HCT116 (cell line): ENCODE measurements at regions not wholly inside any gene's neighbourhood (a gene's known extent, or its start where the extent isn't known, plus 50 kb on each side); places are given as distances from the start of the nearest gene placed in this dataset.

Experiments
- ATAC-seq: fragments of 200-7000 bp; cut with Tn5 transposase; 2 replicates; pipeline ENCODE4 v1.9.1; 2020; ENCODE audit warnings: mild to moderate bottlenecking, moderate library complexity
- BruUV-seq: library from RNA; stranded (reverse); fragments of 400-500 nt; replicated peaks from 2 replicates; lab custom pipeline; 2021; lab: Mats Ljungman, UMichigan
- CTCF ChIA-PET: fragments of 300-600 bp; sonication (Branson Sonifier 250); formaldehyde crosslinking; loops from one replicate; lab custom pipeline; 2021; ENCODE audit warnings: antibody characterized with exemption; lab: Charles Lee
- POLR2A ChIA-PET: fragments of 300-600, 350-600 bp; sonication (Branson Sonifier 250); formaldehyde crosslinking; loops from one replicate; lab custom pipeline; 2021; ENCODE audit warnings: antibody characterized with exemption; lab: Charles Lee
- RAD21 ChIA-PET, 2 experiments: fragments of 300-600 bp; sonication (Branson Sonifier 250); formaldehyde crosslinking; loops; one replicate each; lab custom pipeline; 2023; ENCODE audit warnings: low total read pairs in 2 of 2; ENCODE audit not compliant: uncharacterized antibody in 2 of 2, unreplicated experiment in 2 of 2, low non-redundant PET in 1 of 2; lab: Charles Lee
- DNase-seq: peaks from one replicate; pipeline ENCODE4 v3.0.0-alpha.2; 2010; ENCODE audit warnings: low read depth, low spot score
- H2AFZ ChIP-seq: fragments of 200-600 bp; shearing (Covaris generic), sonication (generic); 2 replicates; pipeline ENCODE4 v1.6.1; 2017; ENCODE audit warnings: low read depth, mixed run types, mixed read lengths, antibody characterized with exemption, low read length; ENCODE audit not compliant: poor library complexity, severe bottlenecking
- H3K27ac ChIP-seq: 2 replicates; pipeline ENCODE4 v1.5.1; 2012; ENCODE audit warnings: low read depth, low read length
- H3K27me3 ChIP-seq: fragments of 200-600 bp; sonication (generic); 2 replicates; pipeline ENCODE4 v1.6.1; 2016; ENCODE audit warnings: mixed run types, low read length, mixed read lengths; ENCODE audit not compliant: insufficient read depth
- H3K36me3 ChIP-seq, 2 experiments: fragments of 200-500 bp in 1 of 2; fragments of 200-600 bp in 1 of 2; sonication (Bioruptor generic) in 1 of 2; sonication (generic) in 1 of 2; 2 replicates each; pipeline versions ENCODE4 v1.5.1 to v1.6.1; 2014 to 2016; ENCODE audit warnings: low read length in 2 of 2, inconsistent platforms in 1 of 2, mixed read lengths in 1 of 2, mixed run types in 1 of 2; ENCODE audit not compliant: insufficient read depth in 2 of 2, control insufficient read depth in 1 of 2
- H3K4me1 ChIP-seq, 2 experiments: fragments of 200-600 bp in 1 of 2; sonication (generic) in 1 of 2; 2 replicates each; pipeline versions ENCODE4 v1.5.1 to v1.6.1; 2012 to 2017; ENCODE audit warnings: low read length in 2 of 2, inconsistent platforms in 1 of 2, mild to moderate bottlenecking in 1 of 2, mixed read lengths in 1 of 2, mixed run types in 1 of 2, moderate library complexity in 1 of 2; ENCODE audit not compliant: insufficient read depth in 2 of 2, control insufficient read depth in 1 of 2
- H3K4me2 ChIP-seq: fragments of 200-600 bp; sonication (generic); 2 replicates; pipeline ENCODE4 v1.6.1; 2017; ENCODE audit warnings: mixed run types, low read length, mixed read lengths
- H3K4me3 ChIP-seq, 2 experiments: fragments of 200-600 bp in 1 of 2; sonication (generic) in 1 of 2; replicated peaks in 1 of 2; 2 replicates each; pipeline ENCODE4 v1.5.1; 2011 to 2016; ENCODE audit warnings: low read length in 2 of 2, control low read depth in 1 of 2, low read depth in 1 of 2, mild to moderate bottlenecking in 1 of 2, mixed read lengths in 1 of 2, mixed run types in 1 of 2
- H3K79me2 ChIP-seq: fragments of 200-600 bp; sonication (generic); 2 replicates; pipeline ENCODE4 v1.6.1; 2017; ENCODE audit warnings: mild to moderate bottlenecking, mixed run types, low read length, moderate library complexity, mixed read lengths; ENCODE audit not compliant: insufficient read depth
- H3K9ac ChIP-seq: fragments of 200-600 bp; sonication (generic); 2 replicates; pipeline ENCODE4 v1.6.1; 2016; ENCODE audit warnings: low read length, mixed read lengths
- H3K9me2 ChIP-seq: fragments of 200-600 bp; sonication (generic), shearing (Covaris generic); 2 replicates; pipeline ENCODE4 v1.6.1; 2017; ENCODE audit warnings: mixed run types, mild to moderate bottlenecking, moderate library complexity; ENCODE audit not compliant: insufficient read depth
- H3K9me3 ChIP-seq, 2 experiments: fragments of 200-500 bp in 1 of 2; fragments of 200-600 bp in 1 of 2; sonication (Bioruptor generic) in 1 of 2; sonication (generic) in 1 of 2; 2 replicates each; pipeline ENCODE4 v1.6.1; 2014 to 2017; ENCODE audit warnings: low read length in 2 of 2, mixed read lengths in 2 of 2, inconsistent platforms in 1 of 2, low read depth in 1 of 2, mild to moderate bottlenecking in 1 of 2, mixed run types in 1 of 2, moderate library complexity in 1 of 2; ENCODE audit not compliant: control insufficient read depth in 1 of 2, insufficient read depth in 1 of 2
- H4K20me1 ChIP-seq: fragments of 200-600 bp; sonication (generic), shearing (Covaris generic); 2 replicates; pipeline ENCODE4 v1.6.1; 2017; ENCODE audit warnings: mixed run types, mild to moderate bottlenecking, moderate library complexity; ENCODE audit not compliant: insufficient read depth
- ATF3 ChIP-seq: IDR thresholded peaks from 2 replicates; pipeline ENCODE4 v1.6.1; 2012
- CBX3 ChIP-seq: IDR thresholded peaks from 2 replicates; pipeline ENCODE4 v1.6.1; 2012; ENCODE audit warnings: low read depth
- CEBPB ChIP-seq: IDR thresholded peaks from 2 replicates; pipeline ENCODE4 v1.6.1; 2012; ENCODE audit warnings: low read depth
- CTCF ChIP-seq, 3 experiments: fragments of 200-600 bp in 1 of 3; sonication (generic) in 1 of 3; IDR thresholded peaks in 2 of 3; conservative IDR thresholded peaks in 1 of 3; 2 replicates each; pipeline ENCODE4 v1.5.1; 2012 to 2017; ENCODE audit warnings: low read depth in 2 of 3, low read length in 2 of 3, antibody characterized with exemption in 1 of 3, borderline replicate concordance in 1 of 3, control low read depth in 1 of 3, mild to moderate bottlenecking in 1 of 3, mixed read lengths in 1 of 3, mixed run types in 1 of 3, moderate library complexity in 1 of 3; ENCODE audit not compliant: insufficient read depth in 1 of 3
- EGR1 ChIP-seq: IDR thresholded peaks from 2 replicates; pipeline ENCODE4 v1.6.1; 2012; ENCODE audit warnings: low read depth
- ELF1 ChIP-seq: IDR thresholded peaks from 2 replicates; pipeline ENCODE4 v1.6.1; 2012; ENCODE audit warnings: low read depth, borderline replicate concordance
- EZH2 ChIP-seq: fragments of 200-600 bp; sonication (generic); IDR thresholded peaks from 2 replicates; pipeline ENCODE4 v1.6.1; 2017; ENCODE audit warnings: antibody characterized with exemption, mixed run types
- EZH2phosphoT487 ChIP-seq: fragments of 200-600 bp; IDR thresholded peaks from 2 replicates; pipeline ENCODE4 v1.6.1; 2018; ENCODE audit warnings: antibody characterized with exemption, borderline replicate concordance
- FOSL1 ChIP-seq: IDR thresholded peaks from 2 replicates; pipeline ENCODE4 v1.6.1; 2012; ENCODE audit warnings: low read depth
- JUND ChIP-seq: IDR thresholded peaks from 2 replicates; pipeline ENCODE4 v1.6.1; 2012
- POLR2A ChIP-seq: IDR thresholded peaks from 2 replicates; pipeline ENCODE4 v1.7.0; 2011; ENCODE audit warnings: borderline replicate concordance; ENCODE audit not compliant: insufficient read depth, insufficient read length; ENCODE audit errors: extremely low read depth
- POLR2AphosphoS5 ChIP-seq: IDR thresholded peaks from 2 replicates; pipeline ENCODE4 v1.6.1; 2011; ENCODE audit warnings: mild to moderate bottlenecking, low read depth, low read length, moderate library complexity
- RAD21 ChIP-seq: IDR thresholded peaks from 2 replicates; pipeline ENCODE4 v1.6.1; 2012; ENCODE audit warnings: low read depth, mild to moderate bottlenecking
- REST ChIP-seq: IDR thresholded peaks from 2 replicates; pipeline ENCODE4 v1.6.1; 2012; ENCODE audit warnings: low read depth
- SP1 ChIP-seq: IDR thresholded peaks from 2 replicates; pipeline ENCODE4 v1.6.1; 2012; ENCODE audit warnings: low read depth
- TCF7L2 ChIP-seq: IDR thresholded peaks from 2 replicates; pipeline ENCODE4 v1.7.0; 2011; ENCODE audit warnings: borderline replicate concordance, inconsistent platforms; ENCODE audit not compliant: insufficient read depth, insufficient read length; ENCODE audit errors: extremely low read depth
- ZBTB33 ChIP-seq: IDR thresholded peaks from 2 replicates; pipeline ENCODE4 v1.6.1; 2011; ENCODE audit warnings: mild to moderate bottlenecking, low read length, moderate library complexity; ENCODE audit not compliant: insufficient replicate concordance; ENCODE audit errors: extremely low read depth
- ZFX ChIP-seq: fragments of 450-650 bp; IDR thresholded peaks from 2 replicates; pipeline ENCODE4 v1.6.1; 2017
- ZNF274 ChIP-seq: fragments of 200-500 bp; sonication (Bioruptor generic); IDR thresholded peaks from 2 replicates; pipeline ENCODE4 v1.6.1; 2014; ENCODE audit warnings: mild to moderate bottlenecking, low read depth, low read length, inconsistent platforms
- intact Hi-C: fragments of 100-400 bp; cut with micrococcal nuclease; formaldehyde crosslinking; loops from 2 replicates; pipeline ENCODE4 v1.10.0; 2022
- TF ChIP-seq, protein P1 (sequence below): IDR thresholded peaks from 2 replicates; pipeline ENCODE4 v1.6.1; 2012

GRCh38 chrX:122422547-122422946 lies 761.5 kb upstream of the GRIA3 start:
- ATAC-seq (no peak), DNase-seq (no peak)
- RAD21 ChIA-PET: no interaction called here
- no peak overlapping the region for H3K9ac ChIP-seq
- no peaks in the 10 kb centered on the region for H4K20me1 ChIP-seq
- TF ChIP-seq, protein P1, sequence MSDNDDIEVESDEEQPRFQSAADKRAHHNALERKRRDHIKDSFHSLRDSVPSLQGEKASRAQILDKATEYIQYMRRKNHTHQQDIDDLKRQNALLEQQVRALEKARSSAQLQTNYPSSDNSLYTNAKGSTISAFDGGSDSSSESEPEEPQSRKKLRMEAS: no peak
- TF ChIP-seq TCF7L2 (no peak), RAD21 (no peak), CEBPB (no peak), POLR2AphosphoS5 (no peak), POLR2A (no peak), FOSL1 (no peak), JUND (no peak), ZBTB33 (no peak), REST (no peak), CTCF (IDR thresholded peaks at IDR 0.05 in 2 of 3, conservative IDR thresholded peaks at IDR 0.05 in 1 of 3; ENCODE audit: borderline replicate concordance in 1 of 3, insufficient read depth in 1 of 3, low read depth in 2 of 3, low read length in 2 of 3) (no peak), EZH2phosphoT487 (no peak), EZH2 (no peak), ELF1 (no peak), ZFX (no peak), ZNF274 (no peak), CBX3 (no peak), ATF3 (no peak), SP1 (no peak), EGR1 (no peak)
- CTCF ChIA-PET: no interaction called here
- POLR2A ChIA-PET: no interaction called here
- no peaks in the 10 kb centered on the region for H3K27me3 ChIP-seq
- H3K4me1 ChIP-seq: no peaks in the 10 kb centered on the region
- no peak overlapping the region for H3K4me2 ChIP-seq
- no TSS peak for BruUV-seq
- no peak overlapping the region for H3K4me3 ChIP-seq
- H3K9me3 ChIP-seq: no peaks in the 10 kb centered on the region
- no peaks in the 10 kb centered on the region for H3K79me2 ChIP-seq
- no peak overlapping the region for H3K27ac ChIP-seq
- intact Hi-C loops: no loop called here
- H3K9me2 ChIP-seq: no peaks in the 10 kb centered on the region
- no peak overlapping the region for H2AFZ ChIP-seq
- no peaks in the 10 kb centered on the region for H3K36me3 ChIP-seq
